ENCODE measurements at regions not wholly inside any gene's neighbourhood (a gene's known extent, or its start where the extent isn't known, plus 50 kb on each side); places are given as distances from the start of the nearest gene placed in this dataset.

DNA sequence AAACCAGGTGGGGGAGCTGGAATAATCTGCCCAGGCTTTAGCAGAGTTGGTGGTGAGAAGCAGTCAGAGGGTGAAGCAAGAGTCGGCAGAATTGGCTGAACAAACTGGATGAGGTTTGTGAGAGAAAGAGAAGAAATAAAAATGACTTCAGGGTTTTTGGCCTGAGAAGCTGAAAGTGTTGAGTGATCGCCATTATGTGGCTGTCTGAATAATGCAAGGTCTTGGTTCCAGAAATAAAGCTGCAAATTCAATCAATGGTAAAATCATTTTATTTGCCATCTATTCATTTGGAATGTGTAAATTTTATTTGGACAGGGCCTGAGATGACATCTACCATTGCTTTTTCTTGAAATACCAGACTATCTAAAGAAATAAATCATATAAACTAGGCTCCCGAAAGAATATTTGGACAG is 50.4 kb upstream of the DAB2 start:
- TF ChIP-seq PAX5 (IDR thresholded peaks at IDR 0.05; ENCODE audit: insufficient read depth, low read length, severe bottlenecking) (no peak), POLR2AphosphoS5 (IDR thresholded peaks at IDR 0.05; ENCODE audit: low read depth, low read length) (no peak), POLR2A (IDR thresholded peaks at IDR 0.05; ENCODE audit: low read depth, low read length) (no peak), TAF1 (IDR thresholded peaks at IDR 0.05; ENCODE audit: low read depth, low read length) (no peak)

Measured in GM12891 (cell line).